MG63 (cell line): ENCODE measurements at regions not wholly inside any gene's neighbourhood (a gene's known extent, or its start where the extent isn't known, plus 50 kb on each side); places are given as distances from the start of the nearest gene placed in this dataset.

Source experiments
- DNase-seq: peaks from one replicate; pipeline ENCODE4 v3.0.0-alpha.2; 2020
- H3K27me3 ChIP-seq: fragments of 250-450 bp; sonication (Bioruptor Pico); 2 replicates; pipeline ENCODE4 v1.5.1; 2020; ENCODE audit warnings: mild to moderate bottlenecking, moderate library complexity
- H3K36me3 ChIP-seq: fragments of 250-450 bp; sonication (Bioruptor Pico); 2 replicates; pipeline ENCODE4 v1.5.1; 2020; ENCODE audit warnings: mild to moderate bottlenecking, moderate library complexity
- H3K4me3 ChIP-seq: fragments of 250-450 bp; sonication (Bioruptor Pico); 2 replicates; pipeline ENCODE4 v1.5.1; 2020; ENCODE audit warnings: mild to moderate bottlenecking, moderate library complexity
- H3K9me3 ChIP-seq: fragments of 250-450 bp; sonication (Bioruptor Pico); 2 replicates; pipeline ENCODE4 v1.5.1; 2020; ENCODE audit warnings: mild to moderate bottlenecking, moderate library complexity

DNA sequence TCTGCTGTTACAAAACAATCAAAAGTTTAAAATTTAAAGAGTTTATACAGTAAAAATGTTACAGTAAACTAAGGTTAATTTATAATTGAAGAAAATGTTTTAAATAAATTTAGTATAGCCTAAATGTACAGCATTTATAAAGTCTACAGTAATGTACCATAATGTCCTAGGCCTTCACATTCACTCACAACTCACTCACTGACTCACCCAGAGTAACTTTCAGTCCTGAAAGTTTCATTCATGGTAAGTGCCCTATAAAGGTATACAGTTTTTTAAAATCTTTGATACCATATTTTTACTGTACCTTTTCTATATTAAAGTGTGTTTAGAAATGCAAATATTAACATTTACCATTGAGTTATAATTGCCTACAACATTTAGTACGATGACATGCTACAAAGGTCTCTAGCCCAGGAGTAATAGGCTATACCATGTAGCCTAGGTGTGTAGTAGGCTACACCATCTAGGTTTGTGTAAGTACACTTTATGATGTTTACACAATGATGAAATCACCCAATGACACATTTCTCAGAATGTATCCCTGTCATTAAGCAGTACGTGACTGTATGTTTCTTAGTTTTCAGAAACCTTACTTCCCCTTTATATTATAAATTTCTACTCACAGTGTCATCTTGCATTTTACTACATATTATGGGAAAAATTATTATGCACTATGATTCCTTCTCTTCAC lies 320.8 kb downstream of the ADAM29 start:
- no peak overlapping the region for H3K4me3 ChIP-seq

DNA sequence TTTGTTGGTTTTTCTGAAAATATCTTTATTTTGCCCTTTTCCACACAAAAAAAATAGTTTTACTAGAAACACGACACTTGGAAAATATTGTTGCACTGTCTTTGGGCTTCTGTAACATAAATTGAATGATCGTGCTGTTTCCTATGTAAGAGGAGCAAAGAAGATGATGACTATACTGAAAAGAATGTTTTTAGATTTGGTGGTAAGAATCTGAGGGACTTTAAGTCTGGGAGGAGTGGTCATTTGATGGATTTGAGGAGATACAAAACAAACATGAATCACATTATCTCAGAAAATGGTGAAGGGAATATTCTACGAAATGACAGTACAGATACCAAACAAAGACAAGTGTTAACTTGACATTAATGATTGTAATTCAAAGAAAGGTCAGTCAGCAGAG lies 328.8 kb downstream of the ADAM29 start:
- Histone ChIP-seq H3K36me3 (no peaks in the 10 kb centered on the region), H3K4me3 (no peak overlapping the region), H3K27me3 (no peaks in the 10 kb centered on the region), H3K9me3 (no peaks in the 10 kb centered on the region)
- no peak for DNase-seq

More for the DNA sequence above, 320.8 kb downstream of the ADAM29 start:
- Histone ChIP-seq H3K36me3 (no peaks in the 10 kb centered on the region), H3K27me3 (no peaks in the 10 kb centered on the region), H3K9me3 (no peaks in the 10 kb centered on the region)
- DNase-seq, result no peak

DNA sequence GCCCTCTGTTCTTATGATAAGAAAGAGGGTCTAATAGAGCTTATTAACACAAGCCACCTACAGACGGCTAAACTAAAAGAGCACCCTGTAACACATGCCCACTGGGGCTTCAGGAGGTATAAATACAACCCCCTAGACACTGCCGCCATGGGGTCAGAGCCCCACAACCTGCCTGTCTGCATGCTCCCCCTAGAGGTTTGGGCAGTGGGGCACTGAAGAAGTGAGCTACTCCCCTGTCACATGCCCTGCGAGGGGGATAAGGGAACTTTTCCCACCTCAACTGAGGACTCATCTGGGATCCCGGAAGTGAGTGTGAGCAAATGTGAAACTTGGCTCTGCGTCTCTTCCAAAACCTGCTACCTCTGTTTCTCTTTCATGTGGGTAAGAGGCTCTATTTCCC lies 334.5 kb downstream of the ADAM29 start:
- Histone ChIP-seq H3K27me3 (no peaks in the 10 kb centered on the region), H3K36me3 (no peaks in the 10 kb centered on the region), H3K9me3 (no peaks in the 10 kb centered on the region), H3K4me3 (no peak overlapping the region)
- no peak for DNase-seq

DNA sequence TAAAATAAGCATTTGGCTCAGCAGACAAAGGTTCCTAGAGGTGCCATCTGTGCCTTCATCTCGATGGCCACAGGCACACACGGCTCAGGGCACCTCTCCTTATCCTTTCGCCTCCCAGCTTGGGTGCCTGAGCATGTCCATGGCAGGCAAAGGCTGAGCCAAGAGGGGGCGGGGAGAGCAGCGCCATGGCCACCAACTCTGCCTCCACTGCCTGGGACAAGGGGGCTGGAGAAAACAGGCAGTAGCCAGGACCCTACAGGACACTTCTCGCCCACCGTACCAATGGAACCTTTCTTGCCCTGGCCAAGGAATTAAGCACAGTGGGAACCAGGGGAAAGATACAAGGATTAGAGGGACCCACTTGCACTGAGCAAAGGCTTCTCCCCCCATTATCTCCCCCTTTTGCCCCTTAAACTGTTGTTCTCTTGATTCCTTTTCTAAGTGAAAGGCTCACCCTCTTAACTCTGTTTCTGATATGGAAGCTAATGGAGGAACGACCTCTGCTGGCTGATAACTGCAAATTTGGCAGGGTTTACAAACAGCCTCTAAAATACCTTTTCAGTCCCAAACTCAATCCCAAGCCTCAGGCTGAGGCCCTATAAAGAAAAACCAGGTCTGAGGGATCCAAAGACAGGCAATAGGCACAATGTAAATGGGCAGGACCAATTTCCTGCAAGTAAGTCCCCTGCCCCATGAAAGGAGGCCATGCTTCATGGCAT lies 335.2 kb downstream of the ADAM29 start:
- Histone ChIP-seq H3K9me3 (no peaks in the 10 kb centered on the region), H3K36me3 (no peaks in the 10 kb centered on the region), H3K4me3 (no peak overlapping the region), H3K27me3 (no peaks in the 10 kb centered on the region)
- no peak for DNase-seq

DNA sequence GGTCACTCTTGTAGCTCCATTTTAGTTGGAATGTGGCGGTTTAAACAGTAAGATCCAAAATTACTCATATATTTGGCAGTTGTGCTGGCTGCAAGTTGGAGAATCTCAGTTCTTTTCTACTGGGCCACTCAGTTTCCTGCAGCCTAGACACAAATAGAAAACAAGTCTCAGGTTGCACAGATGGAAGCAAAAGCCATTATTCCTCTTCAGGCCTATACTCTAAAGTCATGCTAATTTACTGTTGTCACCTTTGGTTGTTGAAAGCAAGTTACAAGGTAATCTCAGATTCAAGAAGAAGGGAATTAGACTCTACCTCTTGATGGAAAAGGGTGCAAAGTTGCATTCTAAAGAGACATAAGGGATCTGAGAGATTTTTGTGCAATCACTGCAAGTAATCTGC lies 345.4 kb downstream of the ADAM29 start:
- no peak for DNase-seq
- H3K36me3 ChIP-seq, result no peaks in the 10 kb centered on the region
- no peaks in the 10 kb centered on the region for H3K9me3 ChIP-seq
- H3K27me3 ChIP-seq, result no peaks in the 10 kb centered on the region
- no peak overlapping the region for H3K4me3 ChIP-seq

DNA sequence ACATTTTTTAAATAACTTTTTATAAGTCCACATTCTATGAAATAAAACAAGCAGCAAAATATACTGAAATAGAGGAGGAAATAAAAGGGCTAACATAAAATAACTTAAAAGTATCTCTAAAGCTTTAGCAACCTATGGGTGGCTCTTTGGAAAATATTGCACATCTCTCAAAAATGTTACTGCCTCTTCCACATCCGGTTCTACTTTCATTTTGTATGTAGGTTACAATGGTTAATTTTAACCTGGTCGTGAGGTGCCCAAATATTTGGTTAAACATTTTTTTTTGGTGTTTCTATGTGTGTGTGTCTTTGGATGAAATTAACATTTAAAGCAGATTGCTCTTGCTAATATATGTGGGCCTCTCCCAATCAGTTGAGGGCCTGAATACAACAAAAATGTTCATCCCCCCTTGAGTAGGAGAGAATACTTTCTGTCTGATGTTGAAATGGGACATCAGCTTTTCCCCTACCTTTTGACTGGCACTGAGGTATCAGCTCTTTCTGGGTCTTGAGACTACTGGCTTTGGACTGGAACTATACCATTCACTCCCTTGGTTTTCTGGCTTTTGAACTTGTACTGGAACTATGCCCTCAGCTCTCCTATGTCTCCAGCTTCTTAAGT lies 353.0 kb downstream of the ADAM29 start:
- no peak for DNase-seq
- Histone ChIP-seq H3K9me3 (no peaks in the 10 kb centered on the region), H3K27me3 (no peaks in the 10 kb centered on the region), H3K4me3 (no peak overlapping the region), H3K36me3 (no peaks in the 10 kb centered on the region)

DNA sequence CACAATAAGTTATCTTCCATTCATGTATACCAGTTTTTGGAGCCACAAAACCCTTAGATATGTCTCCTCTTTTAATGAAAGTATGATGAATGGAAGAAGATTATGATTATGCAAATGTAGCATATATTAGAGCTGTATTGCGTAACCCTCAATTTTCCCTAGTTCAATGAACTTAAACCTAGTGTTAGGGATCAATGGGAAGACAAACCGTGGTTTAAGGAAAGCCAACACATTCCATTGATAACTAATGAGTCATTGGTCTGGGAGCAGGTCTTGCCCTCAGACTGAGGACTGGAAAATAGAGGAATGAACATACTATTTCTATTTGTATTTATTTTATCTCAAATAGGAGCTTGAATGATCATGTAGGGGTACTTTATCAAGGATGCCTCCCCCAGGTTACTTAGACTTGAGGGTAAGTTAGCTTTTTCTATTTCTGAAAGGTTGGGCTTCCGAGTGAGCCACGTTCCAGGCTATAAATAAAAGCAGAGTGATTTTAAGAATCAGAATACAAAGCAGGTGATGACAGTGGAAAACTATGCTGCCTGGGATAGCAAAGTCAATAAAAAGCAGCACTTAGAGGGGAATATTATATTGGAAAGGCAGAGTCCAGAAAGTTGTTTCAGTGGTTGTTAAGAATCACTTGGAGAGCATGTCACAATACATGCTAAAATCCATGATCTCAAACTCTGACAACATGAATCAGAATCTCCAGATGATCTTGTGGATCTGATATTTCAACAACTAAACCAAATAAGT lies 356.0 kb downstream of the ADAM29 start:
- no peaks in the 10 kb centered on the region for H3K36me3 ChIP-seq
- no peak for DNase-seq
- no peaks in the 10 kb centered on the region for H3K9me3 ChIP-seq
- H3K4me3 ChIP-seq, result no peak overlapping the region
- H3K27me3 ChIP-seq, result no peaks in the 10 kb centered on the region

DNA sequence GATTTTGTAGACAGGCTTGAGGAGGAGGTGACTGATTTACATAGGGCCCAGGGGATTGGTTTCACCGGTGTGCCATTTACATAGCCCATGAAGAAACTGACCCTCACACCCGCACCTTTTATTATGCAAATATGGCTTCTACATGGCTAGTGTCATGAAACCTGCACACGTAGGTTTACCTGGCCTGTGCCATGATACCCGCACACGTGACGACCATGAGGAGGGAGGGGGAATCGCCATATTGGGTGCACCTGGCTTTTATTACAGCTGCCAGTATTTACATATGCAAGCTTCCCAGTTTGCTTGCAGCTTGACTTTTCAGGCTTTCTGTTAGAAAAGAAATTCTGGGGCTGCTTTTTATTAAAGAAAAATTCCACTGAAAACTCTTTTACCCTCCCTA lies 359.7 kb downstream of the ADAM29 start:
- DNase-seq, result no peak
- no peaks in the 10 kb centered on the region for H3K9me3 ChIP-seq
- H3K36me3 ChIP-seq, result no peaks in the 10 kb centered on the region
- H3K27me3 ChIP-seq, result no peaks in the 10 kb centered on the region
- no peak overlapping the region for H3K4me3 ChIP-seq

DNA sequence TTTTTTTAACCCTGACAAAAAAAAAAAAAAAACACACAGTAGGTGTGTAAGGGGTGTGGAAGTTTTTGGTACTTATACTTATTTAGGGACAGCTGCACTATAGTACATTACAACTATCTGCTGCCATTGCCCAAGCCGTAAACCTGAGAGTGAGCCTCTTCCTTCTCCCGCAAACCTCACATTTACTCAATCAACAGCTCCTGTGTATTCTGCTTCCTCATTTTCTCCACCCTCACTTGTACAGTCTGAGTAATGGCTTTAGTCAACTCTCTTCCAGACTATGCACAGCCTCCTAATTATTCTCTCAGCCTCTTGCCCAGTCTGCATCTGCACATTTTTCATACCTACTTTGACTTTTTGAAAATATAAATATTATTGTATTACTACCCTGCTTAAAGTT lies 362.0 kb downstream of the ADAM29 start:
- H3K4me3 ChIP-seq, result no peak overlapping the region
- no peaks in the 10 kb centered on the region for H3K27me3 ChIP-seq
- H3K9me3 ChIP-seq, result no peaks in the 10 kb centered on the region
- H3K36me3 ChIP-seq, result no peaks in the 10 kb centered on the region
- DNase-seq, result no peak

DNA sequence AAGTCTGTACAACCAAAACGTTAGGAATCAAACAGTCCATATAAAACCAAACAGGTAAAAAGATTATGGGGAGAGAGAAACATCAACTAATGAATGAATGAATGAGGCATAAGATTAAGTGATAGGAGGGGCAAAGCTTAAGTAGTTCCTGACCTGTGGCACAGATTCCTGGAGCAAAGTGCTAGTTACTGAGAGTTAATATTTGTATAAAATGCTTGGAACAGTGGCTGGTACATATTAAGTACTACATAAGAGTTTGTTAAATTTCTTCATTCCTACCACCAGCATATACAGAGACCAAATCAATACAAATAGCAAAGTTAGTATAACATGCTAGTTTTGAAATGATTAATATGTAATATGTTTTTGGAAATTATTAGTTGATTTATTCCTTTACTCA lies 363.7 kb downstream of the ADAM29 start:
- no peak overlapping the region for H3K4me3 ChIP-seq
- no peaks in the 10 kb centered on the region for H3K9me3 ChIP-seq
- no peaks in the 10 kb centered on the region for H3K27me3 ChIP-seq
- no peaks in the 10 kb centered on the region for H3K36me3 ChIP-seq
- no peak for DNase-seq

DNA sequence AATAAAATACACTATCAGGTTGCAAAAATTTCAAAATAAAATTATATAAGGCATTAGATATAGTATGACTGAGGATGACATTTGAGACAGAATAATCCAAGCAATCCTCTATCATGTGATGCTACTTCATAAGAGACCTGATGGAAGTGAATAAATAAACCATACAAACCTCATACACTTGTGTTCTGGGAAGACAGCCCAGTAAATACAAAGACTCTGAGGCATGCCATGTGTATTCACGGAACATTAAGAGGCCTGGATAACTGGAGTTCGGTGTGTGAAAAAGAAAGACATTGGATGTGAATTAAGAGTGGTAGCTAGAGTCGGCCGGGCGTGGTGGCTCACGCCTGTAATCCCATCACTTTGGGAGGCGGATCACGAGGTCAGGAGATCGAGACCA lies 364.2 kb downstream of the ADAM29 start:
- H3K4me3 ChIP-seq, result no peak overlapping the region
- H3K27me3 ChIP-seq, result no peaks in the 10 kb centered on the region
- DNase-seq, result no peak
- H3K9me3 ChIP-seq, result no peaks in the 10 kb centered on the region
- no peaks in the 10 kb centered on the region for H3K36me3 ChIP-seq

DNA sequence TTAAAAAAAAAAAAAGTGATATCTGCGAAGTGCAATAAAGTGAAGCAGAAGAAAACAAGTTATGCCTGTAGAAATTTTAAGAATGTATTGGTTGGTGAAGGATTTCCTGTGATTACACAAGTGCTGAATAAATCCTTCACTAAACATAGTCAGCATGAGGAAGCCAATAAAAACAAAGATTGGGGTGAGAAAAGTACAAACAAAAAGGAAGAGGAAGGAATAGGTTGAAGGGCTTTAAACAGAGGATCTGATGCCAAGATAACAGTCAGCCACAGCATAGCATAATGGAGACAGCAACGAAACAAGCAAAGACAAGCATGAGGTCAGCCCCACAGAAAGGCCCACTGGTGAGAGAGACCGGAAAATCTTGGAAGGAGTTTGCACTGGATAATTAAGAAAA lies 372.2 kb downstream of the ADAM29 start:
- peak; percentile 14 for DNase-seq
- Histone ChIP-seq H3K36me3 (no peaks in the 10 kb centered on the region), H3K27me3 (no peaks in the 10 kb centered on the region), H3K4me3 (no peak overlapping the region), H3K9me3 (peaks cover 3% of the 10 kb centered on the region; the same call in 1 of the 2 replicates)

DNA sequence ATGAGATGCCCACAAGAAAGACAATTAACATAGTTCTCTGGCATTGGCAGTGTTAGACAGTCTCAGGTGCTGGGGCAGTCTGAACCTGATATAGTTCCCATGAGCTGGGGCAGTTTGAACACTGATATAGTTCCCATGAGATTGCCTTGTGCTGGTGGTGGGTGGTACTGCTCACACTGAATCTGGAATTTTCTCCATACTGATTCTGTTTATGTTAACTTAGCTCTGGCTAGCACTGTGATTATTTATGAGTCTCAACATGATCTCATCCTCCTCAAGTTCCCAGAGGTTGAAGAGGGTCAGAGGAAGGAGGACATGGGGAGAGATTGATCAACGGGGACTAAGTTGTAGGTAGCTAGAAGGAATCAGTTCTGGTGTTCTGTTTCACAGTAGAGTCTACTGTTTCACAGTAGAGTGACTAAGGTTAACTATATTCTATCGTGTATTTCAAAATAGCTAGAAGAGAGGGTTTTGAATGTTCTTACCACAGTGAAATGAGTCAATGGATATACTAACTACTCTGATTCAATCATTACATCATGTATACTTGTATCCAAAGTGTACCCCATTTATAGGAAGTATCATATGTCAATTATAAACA lies 379.9 kb downstream of the ADAM29 start:
- Histone ChIP-seq H3K4me3 (no peak overlapping the region), H3K27me3 (no peaks in the 10 kb centered on the region), H3K36me3 (no peaks in the 10 kb centered on the region), H3K9me3 (no peaks in the 10 kb centered on the region)
- DNase-seq, result no peak

DNA sequence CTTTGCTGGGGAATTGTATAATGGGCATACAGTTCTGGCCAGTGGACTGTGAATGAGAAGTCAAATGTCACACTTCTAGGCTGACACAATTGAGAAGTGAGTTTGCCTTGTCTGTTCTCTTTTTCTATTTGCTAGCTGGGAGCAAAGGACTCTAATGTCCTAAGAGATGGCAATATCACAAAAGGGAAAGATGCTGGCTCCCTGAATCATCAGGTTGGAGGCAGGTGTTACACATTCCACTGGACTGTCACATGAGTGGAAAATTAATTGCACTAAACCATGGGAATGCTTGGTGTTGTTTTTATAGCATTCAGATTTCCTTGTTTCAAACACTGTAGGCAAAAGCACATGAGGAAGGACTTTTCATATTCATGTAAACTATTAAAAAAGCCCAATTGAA lies 388.3 kb downstream of the ADAM29 start:
- DNase-seq, result no peak
- H3K36me3 ChIP-seq, result no peaks in the 10 kb centered on the region
- no peaks in the 10 kb centered on the region for H3K9me3 ChIP-seq
- H3K27me3 ChIP-seq, result no peaks in the 10 kb centered on the region
- H3K4me3 ChIP-seq, result no peak overlapping the region

DNA sequence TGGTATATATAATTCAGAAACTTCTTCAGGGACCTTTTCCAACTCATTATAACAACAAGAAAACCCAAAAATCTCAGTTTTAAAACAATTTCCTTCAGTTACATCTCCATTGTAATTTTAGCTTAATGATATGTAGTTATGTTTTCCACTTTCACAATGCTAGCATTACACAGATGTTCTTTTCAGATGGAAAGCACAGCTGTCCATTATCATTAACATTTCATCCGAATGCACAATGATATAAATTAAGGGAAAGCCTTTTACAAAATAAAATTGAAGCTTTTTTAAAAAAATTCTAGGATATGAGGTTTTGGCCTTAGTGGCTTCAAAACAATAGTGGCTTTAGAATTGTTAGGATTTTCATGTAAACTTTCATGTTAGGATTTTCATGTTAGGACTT lies 389.2 kb downstream of the ADAM29 start:
- H3K36me3 ChIP-seq, result no peaks in the 10 kb centered on the region
- no peaks in the 10 kb centered on the region for H3K27me3 ChIP-seq
- H3K4me3 ChIP-seq, result no peak overlapping the region
- H3K9me3 ChIP-seq, result no peaks in the 10 kb centered on the region
- no peak for DNase-seq

DNA sequence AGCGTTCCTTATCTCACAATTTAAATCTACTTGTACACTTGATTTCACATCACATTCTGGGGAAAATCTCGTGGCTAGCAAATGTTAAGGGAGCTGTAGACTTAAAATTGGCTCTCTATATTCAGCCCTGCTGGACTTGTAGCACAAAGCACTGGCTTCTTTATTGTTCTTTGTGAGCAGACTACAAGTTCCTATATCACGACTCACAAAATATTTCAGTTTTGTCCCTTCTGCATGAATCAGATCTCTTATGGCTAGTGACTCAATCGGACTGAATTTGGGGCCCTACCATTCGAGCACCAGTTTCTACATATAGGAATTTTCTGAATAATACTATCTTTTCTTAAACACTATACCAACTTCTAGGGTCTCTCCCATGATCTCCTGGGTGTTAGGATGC lies 390.1 kb downstream of the ADAM29 start:
- peak; percentile 14 for DNase-seq
- Histone ChIP-seq H3K9me3 (no peaks in the 10 kb centered on the region), H3K27me3 (no peaks in the 10 kb centered on the region), H3K4me3 (no peak overlapping the region), H3K36me3 (no peaks in the 10 kb centered on the region)

DNA sequence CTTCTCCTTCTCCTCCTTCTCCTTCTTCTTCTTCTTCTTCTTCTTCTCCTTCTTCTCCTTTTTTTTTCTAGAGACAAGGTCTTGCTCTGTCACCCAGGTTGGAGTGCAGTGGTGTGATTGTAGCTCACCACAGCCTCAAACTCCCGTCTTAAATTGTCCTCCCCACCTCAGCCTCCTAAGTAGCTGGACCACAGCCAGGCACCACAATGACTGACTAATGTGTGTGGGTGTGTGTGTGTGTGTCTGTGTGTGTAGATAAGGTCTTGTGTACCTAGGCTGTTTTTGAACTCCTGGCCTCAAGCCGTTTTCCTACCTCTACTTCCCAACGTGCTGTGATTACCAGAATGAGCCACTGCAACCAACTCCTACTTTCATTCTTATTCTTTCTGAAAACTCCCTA lies 390.9 kb downstream of the ADAM29 start:
- DNase-seq, result no peak
- Histone ChIP-seq H3K4me3 (no peak overlapping the region), H3K36me3 (no peaks in the 10 kb centered on the region), H3K9me3 (no peaks in the 10 kb centered on the region), H3K27me3 (no peaks in the 10 kb centered on the region)
